ENCODE measurements at regions not wholly inside any gene's neighbourhood (a gene's known extent, or its start where the extent isn't known, plus 50 kb on each side); places are given as distances from the start of the nearest gene placed in this dataset.

GRCh38 chr14:44168566-44168965, 338.5 kb downstream of the FSCB start:
- CTCF ChIA-PET: no interaction called here
- H4K20me1 ChIP-seq (ENCODE audit: insufficient read depth): no peaks in the 10 kb centered on the region
- DNase-seq: no peak

GRCh38 chr14:44166611-44167010, 340.5 kb downstream of the FSCB start:
- 16% methylated on average over 2 of the region's 2 CpGs for WGBS (ENCODE audit: low lambda C conversion rate)
- Histone ChIP-seq H3K4me3 (ENCODE audit: low read depth in 2 of 2, low read length in 1 of 2) (no peak overlapping the region), H2AFZ (ENCODE audit: low read depth) (no peak overlapping the region)

More at GRCh38 chr14:44168566-44168965, 338.5 kb downstream of the FSCB start:
- H3K4me1 ChIP-seq (ENCODE audit: control insufficient read depth in 1 of 2, insufficient read depth in 2 of 2, low read depth in 1 of 2, low read length in 1 of 2): peaks cover 0 to 5% of the 10 kb centered on the region in 2 experiments; a peak in 1 of 4 replicates
- H3K79me2 ChIP-seq (ENCODE audit: insufficient read depth): no peaks in the 10 kb centered on the region
- no peak overlapping the region for H3K27ac ChIP-seq (ENCODE audit: low read depth in 2 of 2, low read length in 1 of 2)
- H3K27me3 ChIP-seq (ENCODE audit: insufficient read depth): no peaks in the 10 kb centered on the region
- no peaks in the 10 kb centered on the region for H3K9me3 ChIP-seq
- H2AFZ ChIP-seq (ENCODE audit: low read depth): no peak overlapping the region
- H3F3A ChIP-seq (replicated peaks; ENCODE audit: insufficient read depth): no peaks in the 10 kb centered on the region
- POLR2A ChIA-PET: no interaction called here
- H3K4me3 ChIP-seq (ENCODE audit: low read depth in 2 of 2, low read length in 1 of 2): no peak overlapping the region
- no peak overlapping the region for H3K9ac ChIP-seq
- H3K9me2 ChIP-seq: no peaks in the 10 kb centered on the region
- no peaks in the 10 kb centered on the region for H3K36me3 ChIP-seq (replicated peaks in 1 of 2; ENCODE audit: control insufficient read depth in 1 of 2, insufficient read depth in 2 of 2, low read length in 1 of 2)
- TF ChIP-seq RXRA (IDR thresholded peaks at IDR 0.05; ENCODE audit: borderline replicate concordance, low read depth) (no peak), RAD21 (IDR thresholded peaks at IDR 0.05; ENCODE audit: low read length) (no peak)
- no peak overlapping the region for H3K4me2 ChIP-seq

More at GRCh38 chr14:44166611-44167010, 340.5 kb downstream of the FSCB start:
- ChIA-PET POLR2A (no interaction called here), CTCF (no interaction called here)
- Histone ChIP-seq H3K9me2 (no peaks in the 10 kb centered on the region), H3K36me3 (replicated peaks in 1 of 2; ENCODE audit: control insufficient read depth in 1 of 2, insufficient read depth in 2 of 2, low read length in 1 of 2) (no peaks in the 10 kb centered on the region), H3K9ac (no peak overlapping the region), H4K20me1 (ENCODE audit: insufficient read depth) (no peaks in the 10 kb centered on the region), H3K27me3 (ENCODE audit: insufficient read depth) (no peaks in the 10 kb centered on the region), H3K9me3 (no peaks in the 10 kb centered on the region), H3K4me1 (ENCODE audit: control insufficient read depth in 1 of 2, insufficient read depth in 2 of 2, low read depth in 1 of 2, low read length in 1 of 2) (peaks cover 0 to 5% of the 10 kb centered on the region in 2 experiments; a peak in 1 of 4 replicates), H3K4me2 (no peak overlapping the region), H3K27ac (ENCODE audit: low read depth in 2 of 2, low read length in 1 of 2) (no peak overlapping the region), H3F3A (replicated peaks; ENCODE audit: insufficient read depth) (no peaks in the 10 kb centered on the region), H3K79me2 (ENCODE audit: insufficient read depth) (no peaks in the 10 kb centered on the region)
- TF ChIP-seq PBX3 (IDR thresholded peaks at IDR 0.05): no peak
- TF ChIP-seq YY1 (IDR thresholded peaks at IDR 0.05; ENCODE audit: low read depth): no peak
- TF ChIP-seq USF2 (IDR thresholded peaks at IDR 0.05; ENCODE audit: borderline replicate concordance, low read depth, low read length): no peak
- TF ChIP-seq FOSL2 (IDR thresholded peaks at IDR 0.05; ENCODE audit: borderline replicate concordance, low read depth): no peak
- TF ChIP-seq RXRA (IDR thresholded peaks at IDR 0.05; ENCODE audit: borderline replicate concordance, low read depth): no peak
- TF ChIP-seq GABPA (IDR thresholded peaks at IDR 0.05; ENCODE audit: low read depth): no peak
- TF ChIP-seq JUND (IDR thresholded peaks at IDR 0.05): no peak
- TF ChIP-seq TCF12 (IDR thresholded peaks at IDR 0.05): no peak
- TF ChIP-seq CTCF (IDR thresholded peaks at IDR 0.05): no peak
- no peak for TF ChIP-seq NFIC (IDR thresholded peaks at IDR 0.05; ENCODE audit: borderline replicate concordance)
- no peak for TF ChIP-seq REST (IDR thresholded peaks at IDR 0.05; ENCODE audit: low read depth, low read length)
- no peak for DNase-seq

Data from SK-N-SH (cell line).